Breast epithelium (tissue), 4 donors: ENCODE measurements at regions not wholly inside any gene's neighbourhood (a gene's known extent, or its start where the extent isn't known, plus 50 kb on each side); places are given as distances from the start of the nearest gene placed in this dataset.
A peak's percentile ranks its signal among the peaks of the same experiment; 100 is the strongest.

ENCODE experiments used
- DNase-seq, 2 donors: peaks; one replicate each; pipeline ENCODE4 v3.0.0-alpha.2; 2019; ENCODE audit warnings: low spot score in 2 of 2
- H3K27ac ChIP-seq, 2 donors: fragments of 200-600 bp; sonication (generic) in 1 of 2; one replicate each; pipeline ENCODE4 v1.5.1; 2016 to 2019; ENCODE audit warnings: mild to moderate bottlenecking in 1 of 2
- H3K27me3 ChIP-seq, 2 donors: fragments of 200-600 bp; sonication (generic) in 1 of 2; one replicate each; pipeline versions ENCODE4 v1.5.1 to v1.6.0; 2017 to 2019; ENCODE audit warnings: control low read depth in 1 of 2, mild to moderate bottlenecking in 1 of 2
- H3K36me3 ChIP-seq: fragments of 200-600 bp; one replicate; pipeline ENCODE4 v1.5.1; 2019
- H3K4me1 ChIP-seq, 2 donors: fragments of 200-600 bp; sonication (generic); one replicate each; pipeline ENCODE4 v1.5.1; 2016 to 2019; ENCODE audit warnings: control low read depth in 1 of 2
- H3K4me3 ChIP-seq, 3 donors: fragments of 200-600 bp; sonication (generic); 1 replicate in 2 of 3; 2 replicates in 1 of 3; pipeline ENCODE4 v1.5.1; 2016 to 2019; ENCODE audit warnings: mild to moderate bottlenecking in 3 of 3, moderate library complexity in 2 of 3
- H3K9me3 ChIP-seq, 2 donors: fragments of 200-600 bp; sonication (generic) in 1 of 2; one replicate each; pipeline ENCODE4 v1.5.1; 2016 to 2019; ENCODE audit warnings: control low read depth in 1 of 2
- CTCF ChIP-seq, 3 donors: fragments of 450-650 bp; IDR thresholded peaks; one replicate each; pipeline ENCODE4 v1.5.1; 2016 to 2017; ENCODE audit warnings: antibody characterized with exemption in 3 of 3, mild to moderate bottlenecking in 3 of 3, moderate library complexity in 3 of 3
- POLR2A ChIP-seq: fragments of 450-650 bp; IDR thresholded peaks from one replicate; pipeline ENCODE4 v1.6.1; 2016; ENCODE audit warnings: antibody characterized with exemption, mild to moderate bottlenecking, moderate library complexity
- POLR2AphosphoS5 ChIP-seq, 3 donors: sonication (generic); formaldehyde crosslinking; IDR thresholded peaks; one replicate each; pipeline ENCODE4 v1.6.1; 2017; ENCODE audit warnings: antibody characterized with exemption in 3 of 3
- intact Hi-C: fragments of 100-400 bp; cut with DNase I; formaldehyde crosslinking; loops from one replicate; pipeline ENCODE4 v1.15.1; 2023; ENCODE audit warnings: low total_unique reads

- intact Hi-C loops = no loop called here
- no peak for TF ChIP-seq POLR2A
- no peaks in the 10 kb centered on the region for H3K36me3 ChIP-seq
- no peaks in the 10 kb centered on the region for H3K4me1 ChIP-seq
- no peak overlapping the region for H3K4me3 ChIP-seq
- H3K9me3 ChIP-seq = peaks cover 0 to 7% of the 10 kb centered on the region in 2 donors
- H3K27me3 ChIP-seq = no peaks in the 10 kb centered on the region
- H3K27ac ChIP-seq = peak overlapping the region in 1 of 2 donors; percentile 3
- DNase-seq = no peak
These were observed 210.5 kb upstream of the SEMA6A start for GRCh38 chr5:116785106-116785505.

- TF ChIP-seq CTCF (IDR thresholded peaks at IDR 0.05) (no peak), POLR2A (no peak), POLR2AphosphoS5 (IDR thresholded peaks at IDR 0.05) (no peak)
- no peaks in the 10 kb centered on the region for H3K27me3 ChIP-seq
- H3K27ac ChIP-seq = no peak overlapping the region
- no peaks in the 10 kb centered on the region for H3K4me1 ChIP-seq
- no peak for DNase-seq
- no peak overlapping the region for H3K4me3 ChIP-seq
- H3K9me3 ChIP-seq = no peaks in the 10 kb centered on the region
- intact Hi-C loops = loop anchor here (2.0 kb wide), 1 partner anchor 53 kb away; no protein-coding TSS in a partner anchor
- no peaks in the 10 kb centered on the region for H3K36me3 ChIP-seq
These were observed 205.2 kb upstream of the SEMA6A start for GRCh38 chr5:116779846-116780245.

- H3K4me1 ChIP-seq = no peaks in the 10 kb centered on the region
- no peak for DNase-seq
- intact Hi-C loops = loop anchor here (2.0 kb wide), 1 partner anchor 54 kb away; no protein-coding TSS in a partner anchor
These were observed 204.1 kb upstream of the SEMA6A start for GRCh38 chr5:116778651-116779280.

GRCh38 chr5:116778032-116778431 is 203.4 kb upstream of the SEMA6A start:
- no peak for TF ChIP-seq POLR2A
- TF ChIP-seq CTCF (IDR thresholded peaks at IDR 0.05) = no peak
- TF ChIP-seq POLR2AphosphoS5 (IDR thresholded peaks at IDR 0.05) = no peak
- no peaks in the 10 kb centered on the region for H3K4me1 ChIP-seq
- no peaks in the 10 kb centered on the region for H3K27me3 ChIP-seq
- H3K27ac ChIP-seq = peak overlapping the region in 1 of 2 donors; percentile 66
- no peaks in the 10 kb centered on the region for H3K36me3 ChIP-seq
- intact Hi-C loops = loop anchor here (2.0 kb wide), 1 partner anchor 55 kb away; no protein-coding TSS in a partner anchor
- no peaks in the 10 kb centered on the region for H3K9me3 ChIP-seq
- DNase-seq = no peak
- no peak overlapping the region for H3K4me3 ChIP-seq

More at GRCh38 chr5:116778651-116779280, 204.1 kb upstream of the SEMA6A start:
- Histone ChIP-seq H3K36me3 (no peaks in the 10 kb centered on the region), H3K27me3 (no peaks in the 10 kb centered on the region), H3K27ac (peak overlapping the region in 1 of 2 donors; percentile 66), H3K4me3 (no peak overlapping the region), H3K9me3 (no peaks in the 10 kb centered on the region)
- TF ChIP-seq CTCF (IDR thresholded peaks at IDR 0.05) (no peak), POLR2A (no peak), POLR2AphosphoS5 (IDR thresholded peaks at IDR 0.05) (no peak)

- H3K27ac ChIP-seq = no peak overlapping the region
- peaks cover 0 to 10% of the 10 kb centered on the region in 2 donors for H3K4me1 ChIP-seq
- no peak for DNase-seq
- H3K4me3 ChIP-seq = no peak overlapping the region
- intact Hi-C loops = no loop called here
- H3K36me3 ChIP-seq = no peaks in the 10 kb centered on the region
- H3K27me3 ChIP-seq = no peaks in the 10 kb centered on the region
- no peaks in the 10 kb centered on the region for H3K9me3 ChIP-seq
- TF ChIP-seq POLR2AphosphoS5 (IDR thresholded peaks at IDR 0.05) (no peak), POLR2A (no peak), CTCF (IDR thresholded peaks at IDR 0.05) (no peak)
These were observed 199.3 kb upstream of the SEMA6A start for GRCh38 chr5:116773926-116774325.
